Epithelial cell of proximal tubule (primary cell): ENCODE measurements at regions not wholly inside any gene's neighbourhood (a gene's known extent, or its start where the extent isn't known, plus 50 kb on each side); places are given as distances from the start of the nearest gene placed in this dataset.

Experiments used
- DNase-seq: peaks from one replicate; pipeline ENCODE4 v3.0.0-alpha.2; 2011; ENCODE audit warnings: low read depth
- H3K4me3 ChIP-seq: 2 replicates; pipeline ENCODE4 v1.5.1; 2011; ENCODE audit warnings: low read depth, mild to moderate bottlenecking, low read length
- CTCF ChIP-seq: conservative IDR thresholded peaks from 2 replicates; pipeline ENCODE4 v1.5.1; 2012; ENCODE audit warnings: low read depth, mild to moderate bottlenecking, low read length

GRCh38 chr4:4750187-4750586 is 109.3 kb upstream of the MSX1 start:
- no peak for DNase-seq
- no peak for TF ChIP-seq CTCF
- H3K4me3 ChIP-seq, result no peak overlapping the region

DNA sequence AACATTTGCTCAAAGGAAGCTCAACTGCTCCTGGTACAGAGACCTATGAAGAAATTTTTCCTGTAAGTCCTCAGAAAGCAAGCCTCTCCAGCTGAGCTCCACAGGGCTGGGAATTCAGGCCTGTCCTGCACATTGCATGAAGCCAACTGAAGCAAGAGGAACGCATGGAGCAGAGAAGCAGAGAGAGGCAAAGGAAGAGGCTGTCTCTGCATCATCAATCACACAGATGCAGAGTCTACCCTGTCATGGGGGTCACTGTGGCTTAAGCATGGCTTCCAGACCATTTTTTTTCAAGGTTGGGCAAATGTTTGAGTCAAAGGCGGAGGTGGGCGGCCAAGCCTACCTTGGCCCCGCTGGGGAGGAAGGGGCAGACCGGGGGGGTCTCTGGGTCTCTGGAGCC is 110.3 kb upstream of the MSX1 start:
- no peak for TF ChIP-seq CTCF
- no peak for DNase-seq
- no peak overlapping the region for H3K4me3 ChIP-seq

DNA sequence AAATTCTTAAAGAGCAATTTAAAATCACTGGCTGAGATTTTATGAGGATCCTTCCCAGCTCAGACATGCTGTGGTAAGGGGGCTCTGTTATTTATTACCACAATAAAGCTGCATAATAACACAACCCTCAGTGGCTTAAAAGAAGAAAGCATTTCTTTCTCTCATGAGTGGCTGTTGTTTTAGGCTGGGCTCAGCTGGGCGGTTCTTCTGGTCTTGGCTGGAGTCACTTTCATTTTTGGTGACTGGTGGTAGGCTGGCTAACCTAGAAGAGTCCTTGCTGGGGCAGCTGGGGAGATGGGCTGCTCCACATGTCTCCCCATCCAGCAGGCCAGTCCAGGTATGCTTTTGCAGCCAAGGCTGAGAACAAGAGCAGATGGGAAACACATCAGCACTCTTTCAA is 113.0 kb upstream of the MSX1 start:
- no peak for TF ChIP-seq CTCF
- DNase-seq, result no peak
- no peak overlapping the region for H3K4me3 ChIP-seq

- no peak overlapping the region for H3K4me3 ChIP-seq
- DNase-seq, result no peak
- TF ChIP-seq CTCF, result no peak
Measured at GRCh38 chr4:4740071-4740470, 119.4 kb upstream of the MSX1 start.

DNA sequence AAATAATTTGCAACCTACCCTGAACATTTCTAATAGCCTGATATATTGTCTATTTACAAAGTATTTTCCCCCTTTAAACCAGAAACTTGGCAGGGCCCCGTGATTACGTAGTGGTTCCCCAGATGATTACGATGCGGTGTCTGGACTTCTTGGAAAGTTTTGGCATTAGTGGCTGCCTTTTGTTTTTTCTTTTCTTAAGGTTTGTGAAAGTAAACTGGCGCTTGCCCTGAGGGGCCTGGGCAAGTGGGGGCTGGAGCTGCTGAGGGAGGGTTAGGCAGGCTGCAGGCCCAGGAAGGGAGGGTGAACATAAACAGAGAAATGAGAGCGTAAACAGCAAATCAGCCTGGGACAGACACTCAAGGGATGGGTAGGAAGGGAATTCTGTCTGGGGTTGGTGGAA is 123.6 kb upstream of the MSX1 start:
- DNase-seq, result no peak
- no peak for TF ChIP-seq CTCF
- no peak overlapping the region for H3K4me3 ChIP-seq

DNA sequence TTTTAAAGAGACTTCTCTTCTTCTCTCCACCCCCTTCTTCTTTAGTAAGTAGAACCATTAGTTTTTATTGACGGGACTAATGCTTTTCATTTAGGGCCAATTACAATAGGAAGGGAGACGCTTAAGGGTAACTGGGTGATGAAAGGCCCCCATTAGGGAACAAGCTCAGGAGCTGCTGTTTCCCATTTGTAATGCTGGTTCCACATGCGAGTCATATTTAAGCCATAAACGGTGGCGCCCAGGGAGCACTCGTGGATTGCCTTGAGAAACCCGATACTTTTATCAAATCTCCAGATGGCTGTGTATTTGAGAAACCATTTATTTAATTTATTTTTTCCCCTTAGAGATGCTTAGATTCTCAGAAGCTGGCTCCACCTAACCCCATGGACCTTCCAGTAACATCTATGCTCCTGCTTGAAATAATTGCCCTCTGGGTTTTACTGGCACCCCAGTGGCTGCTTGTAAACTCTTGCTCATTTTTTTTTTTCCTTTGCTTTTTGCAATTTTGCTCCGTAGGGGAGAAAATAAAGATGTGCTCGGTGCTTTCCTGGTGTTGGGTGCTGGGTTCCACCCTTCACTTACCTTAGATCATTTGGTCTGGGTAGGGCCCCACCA is 124.2 kb upstream of the MSX1 start:
- no peak for DNase-seq
- no peak for TF ChIP-seq CTCF
- H3K4me3 ChIP-seq, result no peak overlapping the region

GRCh38 chr4:4734425-4734824 is 125.0 kb upstream of the MSX1 start:
- no peak overlapping the region for H3K4me3 ChIP-seq
- TF ChIP-seq CTCF, result no peak
- DNase-seq, result no peak
